Keratinocyte (primary cell): ENCODE measurements at regions not wholly inside any gene's neighbourhood (a gene's known extent, or its start where the extent isn't known, plus 50 kb on each side); places are given as distances from the start of the nearest gene placed in this dataset.

Experiments used
- EZH2 ChIP-seq: IDR thresholded peaks from one replicate; pipeline ENCODE4 v1.6.1; 2012; ENCODE audit warnings: inconsistent platforms, mild to moderate bottlenecking, low read length, moderate library complexity
- TF ChIP-seq, protein P1 (sequence below), 3 experiments: IDR thresholded peaks in 1 of 3; conservative IDR thresholded peaks in 1 of 3; optimal IDR thresholded peaks in 1 of 3; 2 replicates in 2 of 3; 3 replicates in 1 of 3; pipeline versions ENCODE3 to v1.5.1; 2011; ENCODE audit warnings: low read length in 3 of 3, mild to moderate bottlenecking in 3 of 3, moderate library complexity in 2 of 3, control low read depth in 1 of 3, inconsistent platforms in 1 of 3; ENCODE audit not compliant: insufficient read depth in 2 of 3; ENCODE audit errors: extremely low read depth in 1 of 3

GRCh38 chr7:42550706-42551470 is 313.9 kb upstream of the GLI3 start:
- TF ChIP-seq, protein P1, sequence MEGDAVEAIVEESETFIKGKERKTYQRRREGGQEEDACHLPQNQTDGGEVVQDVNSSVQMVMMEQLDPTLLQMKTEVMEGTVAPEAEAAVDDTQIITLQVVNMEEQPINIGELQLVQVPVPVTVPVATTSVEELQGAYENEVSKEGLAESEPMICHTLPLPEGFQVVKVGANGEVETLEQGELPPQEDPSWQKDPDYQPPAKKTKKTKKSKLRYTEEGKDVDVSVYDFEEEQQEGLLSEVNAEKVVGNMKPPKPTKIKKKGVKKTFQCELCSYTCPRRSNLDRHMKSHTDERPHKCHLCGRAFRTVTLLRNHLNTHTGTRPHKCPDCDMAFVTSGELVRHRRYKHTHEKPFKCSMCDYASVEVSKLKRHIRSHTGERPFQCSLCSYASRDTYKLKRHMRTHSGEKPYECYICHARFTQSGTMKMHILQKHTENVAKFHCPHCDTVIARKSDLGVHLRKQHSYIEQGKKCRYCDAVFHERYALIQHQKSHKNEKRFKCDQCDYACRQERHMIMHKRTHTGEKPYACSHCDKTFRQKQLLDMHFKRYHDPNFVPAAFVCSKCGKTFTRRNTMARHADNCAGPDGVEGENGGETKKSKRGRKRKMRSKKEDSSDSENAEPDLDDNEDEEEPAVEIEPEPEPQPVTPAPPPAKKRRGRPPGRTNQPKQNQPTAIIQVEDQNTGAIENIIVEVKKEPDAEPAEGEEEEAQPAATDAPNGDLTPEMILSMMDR (optimal IDR thresholded peaks at IDR 0.05 in 1 of 3, IDR thresholded peaks at IDR 0.05 in 1 of 3, conservative IDR thresholded peaks at IDR 0.05 in 1 of 3; ENCODE audit: extremely low read depth in 1 of 3, insufficient read depth in 2 of 3, low read length in 3 of 3), result no peak
- TF ChIP-seq EZH2, result no peak
